HG03354 (cell line): ENCODE measurements at regions not wholly inside any gene's neighbourhood (a gene's known extent, or its start where the extent isn't known, plus 50 kb on each side); places are given as distances from the start of the nearest gene placed in this dataset.
"Not testable (repeated sequence)": the region's sequence is repeated elsewhere in the genome, so short reads cannot be mapped to it uniquely, and the experiment has no call there.

Experiments
- ATAC-seq: cut with Tn5 transposase; IDR thresholded peaks from one replicate; pipeline ENCODE4 v1.9.1; 2021; ENCODE audit warnings: mild to moderate bottlenecking; ENCODE audit not compliant: unreplicated experiment, poor library complexity, severe bottlenecking

GRCh38 chr16:87115646-87116045, 201.5 kb downstream of the C16orf95 start:
- ATAC-seq: no peak

GRCh38 chr16:87117936-87118335, 199.3 kb downstream of the C16orf95 start:
- no peak for ATAC-seq

- ATAC-seq: no peak
Measured at GRCh38 chr16:87119168-87119567, 198.0 kb downstream of the C16orf95 start.

- no peak for ATAC-seq
Measured at GRCh38 chr16:87119748-87120147, 197.4 kb downstream of the C16orf95 start.

- no peak for ATAC-seq
Measured at GRCh38 chr16:87121816-87122215, 195.4 kb downstream of the C16orf95 start.

- ATAC-seq: no peak
Measured at GRCh38 chr16:87123356-87124001, 193.7 kb downstream of the C16orf95 start.

- ATAC-seq: not testable (repeated sequence)
Measured at GRCh38 chr16:87124405-87124804, 192.8 kb downstream of the C16orf95 start.

GRCh38 chr16:87125206-87126155, 191.7 kb downstream of the C16orf95 start:
- no peak for ATAC-seq

- no peak for ATAC-seq
Measured at GRCh38 chr16:87126403-87127025, 190.7 kb downstream of the C16orf95 start.

- no peak for ATAC-seq
Measured at GRCh38 chr16:87127061-87127765, 190.0 kb downstream of the C16orf95 start.

- ATAC-seq: no peak
Measured at GRCh38 chr16:87127766-87128147, 189.4 kb downstream of the C16orf95 start.

GRCh38 chr16:87129771-87130170, 187.4 kb downstream of the C16orf95 start:
- ATAC-seq: no peak

GRCh38 chr16:87131061-87131995, 185.9 kb downstream of the C16orf95 start:
- ATAC-seq: no peak

- ATAC-seq: no peak
Measured at GRCh38 chr16:87131996-87132345, 185.2 kb downstream of the C16orf95 start.

- no peak for ATAC-seq
Measured at GRCh38 chr16:87132361-87133014, 184.7 kb downstream of the C16orf95 start.

GRCh38 chr16:87133112-87133850, 183.9 kb downstream of the C16orf95 start:
- ATAC-seq: no peak

- ATAC-seq: no peak
Measured at GRCh38 chr16:87133966-87134627, 183.1 kb downstream of the C16orf95 start.
